Neuron (in vitro differentiated cells): ENCODE measurements at regions not wholly inside any gene's neighbourhood (a gene's known extent, or its start where the extent isn't known, plus 50 kb on each side); places are given as distances from the start of the nearest gene placed in this dataset.
A peak's percentile ranks its signal among the peaks of the same experiment; 100 is the strongest.
"Not testable (repeated sequence)": the region's sequence is repeated elsewhere in the genome, so short reads cannot be mapped to it uniquely, and the experiment has no call there.

Experiments used
- H2AFZ ChIP-seq: one replicate; pipeline ENCODE4 v1.6.1; 2013; ENCODE audit warnings: low read depth, mild to moderate bottlenecking, inconsistent platforms, low read length, moderate library complexity
- H3K27me3 ChIP-seq: one replicate; pipeline ENCODE4 v1.6.1; 2013; ENCODE audit warnings: low read length; ENCODE audit not compliant: insufficient read depth
- H3K36me3 ChIP-seq: one replicate; pipeline ENCODE4 v1.6.1; 2013; ENCODE audit warnings: low read length; ENCODE audit not compliant: insufficient read depth
- H3K4me1 ChIP-seq: one replicate; pipeline ENCODE4 v1.6.1; 2013; ENCODE audit warnings: low read length; ENCODE audit not compliant: insufficient read depth
- H3K4me3 ChIP-seq: 2 replicates; pipeline ENCODE4 v1.5.1; 2013; ENCODE audit warnings: mild to moderate bottlenecking, low read length, moderate library complexity
- H3K9me3 ChIP-seq: one replicate; pipeline ENCODE4 v1.6.1; 2013; ENCODE audit warnings: low read length

DNA sequence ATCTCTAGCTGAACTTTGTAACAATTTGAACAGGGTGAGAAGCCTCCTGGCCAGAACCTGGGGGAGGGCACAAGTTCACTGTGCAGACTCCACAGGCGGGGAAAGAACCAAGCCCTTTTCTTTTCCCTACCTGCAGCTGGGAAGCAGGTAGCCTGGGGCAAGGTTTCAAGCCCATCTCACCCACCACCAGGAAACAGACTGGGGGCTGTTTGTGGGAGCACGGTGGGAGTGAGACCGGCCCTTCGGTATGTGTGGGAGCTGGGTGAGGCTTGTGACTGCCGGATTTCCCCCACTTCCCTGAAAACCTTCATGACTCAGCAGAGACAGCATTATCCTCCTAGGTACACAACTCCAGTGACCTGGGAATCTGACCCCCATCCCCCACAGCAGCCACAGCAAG, 211.7 kb downstream of the ZNF674 start:
- Histone ChIP-seq H3K9me3 (no peaks in the 10 kb centered on the region), H3K4me3 (no peak overlapping the region), H3K36me3 (no peaks in the 10 kb centered on the region), H2AFZ (no peak overlapping the region), H3K27me3 (no peaks in the 10 kb centered on the region), H3K4me1 (peaks cover 9% of the 10 kb centered on the region)

DNA sequence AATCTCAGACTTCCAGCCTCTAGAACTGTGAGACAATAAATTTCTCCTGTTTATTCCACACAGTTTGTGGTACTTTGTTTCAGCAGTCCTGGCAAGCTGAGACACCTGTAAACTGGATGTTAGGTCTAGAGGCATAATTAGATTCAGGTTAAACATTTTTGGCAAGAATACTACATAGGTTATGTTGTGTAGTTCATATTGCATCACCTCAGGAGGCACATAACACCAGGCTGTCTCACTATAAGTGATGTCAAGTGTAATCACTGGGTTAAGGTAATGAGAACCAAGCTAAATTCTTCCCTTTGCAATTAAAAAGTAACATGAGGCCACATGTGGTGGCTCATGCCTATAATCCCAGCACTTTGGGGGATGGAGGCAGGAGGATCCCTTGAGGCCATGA, 214.2 kb downstream of the ZNF674 start:
- Histone ChIP-seq H3K9me3 (no peaks in the 10 kb centered on the region), H2AFZ (no peak overlapping the region), H3K4me1 (peaks cover 27% of the 10 kb centered on the region), H3K27me3 (no peaks in the 10 kb centered on the region), H3K4me3 (no peak overlapping the region), H3K36me3 (no peaks in the 10 kb centered on the region)

DNA sequence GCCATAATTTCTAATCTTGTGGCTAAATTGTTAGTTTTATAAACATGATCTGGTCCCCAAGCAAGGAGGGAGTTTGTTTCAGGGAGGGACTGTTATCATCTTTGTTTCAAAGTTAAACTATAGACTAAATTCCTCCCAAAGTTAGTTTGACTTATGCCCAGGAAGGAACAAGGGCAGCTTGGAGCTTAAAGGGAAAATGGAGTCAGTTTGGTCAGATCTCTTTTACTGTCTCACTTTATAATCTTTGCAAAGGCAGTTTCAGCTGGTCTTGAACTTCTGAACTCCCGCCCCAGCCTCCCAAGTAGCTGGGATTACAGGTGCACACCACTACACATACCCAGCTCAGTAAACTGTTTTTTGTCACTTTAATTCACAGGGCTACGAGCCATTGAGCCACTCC, 214.7 kb downstream of the ZNF674 start:
- no peaks in the 10 kb centered on the region for H3K36me3 ChIP-seq
- H3K4me3 ChIP-seq: no peak overlapping the region
- H3K27me3 ChIP-seq: no peaks in the 10 kb centered on the region
- no peaks in the 10 kb centered on the region for H3K9me3 ChIP-seq
- H2AFZ ChIP-seq: no peak overlapping the region
- H3K4me1 ChIP-seq: peaks cover 32% of the 10 kb centered on the region

DNA sequence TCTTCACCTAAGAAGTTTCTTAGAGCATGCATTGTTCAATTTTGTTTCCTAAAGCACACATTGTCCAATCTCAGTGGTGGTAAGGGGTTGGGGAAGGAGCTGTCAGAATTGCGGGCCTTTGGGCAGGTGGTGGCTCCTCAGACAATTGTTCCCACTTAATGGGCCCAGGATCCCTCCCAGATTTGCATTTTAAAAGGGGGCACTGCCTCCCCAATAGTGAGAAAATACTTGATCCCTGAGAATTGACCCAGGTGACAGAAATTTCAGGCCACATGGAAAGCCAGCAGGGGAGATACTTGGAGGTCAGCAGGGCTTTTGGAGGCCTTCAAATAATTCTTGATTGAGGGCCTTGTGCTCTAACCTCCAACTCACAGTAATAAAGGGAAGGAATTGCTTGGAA, 217.1 kb downstream of the ZNF674 start:
- no peak overlapping the region for H2AFZ ChIP-seq
- H3K27me3 ChIP-seq: no peaks in the 10 kb centered on the region
- no peak overlapping the region for H3K4me3 ChIP-seq
- H3K9me3 ChIP-seq: no peaks in the 10 kb centered on the region
- peaks cover 42% of the 10 kb centered on the region for H3K4me1 ChIP-seq
- no peaks in the 10 kb centered on the region for H3K36me3 ChIP-seq

DNA sequence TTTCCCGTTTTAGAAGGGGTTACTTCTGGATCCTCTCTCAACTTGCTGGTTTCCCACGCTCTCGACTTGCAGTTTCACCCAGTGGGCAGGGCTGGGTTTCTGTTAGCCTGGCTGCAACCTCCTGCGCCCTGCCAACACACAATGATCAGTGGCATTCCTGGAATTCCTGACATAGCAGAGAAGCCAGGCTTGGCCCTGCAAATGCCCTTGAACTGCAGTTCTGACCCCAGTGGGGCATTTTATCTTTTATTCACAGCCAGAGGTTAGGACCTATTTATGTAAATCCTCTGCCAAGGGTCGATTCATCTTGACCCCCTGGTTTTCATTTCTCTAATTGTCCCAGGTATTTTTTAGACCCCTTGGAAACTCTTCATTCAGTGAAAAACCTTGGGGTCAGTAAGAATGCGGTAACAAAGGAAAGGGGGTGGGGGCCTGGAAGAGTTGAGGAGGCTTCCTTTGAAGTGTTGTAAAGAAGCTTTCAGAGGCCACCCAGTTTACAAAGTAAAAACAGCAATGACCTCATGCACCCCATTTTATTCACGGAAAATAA, 217.6 kb downstream of the ZNF674 start:
- peak overlapping the region; percentile 30 for H3K4me3 ChIP-seq
- peaks cover 42% of the 10 kb centered on the region for H3K4me1 ChIP-seq
- no peaks in the 10 kb centered on the region for H3K27me3 ChIP-seq
- no peaks in the 10 kb centered on the region for H3K9me3 ChIP-seq
- H2AFZ ChIP-seq: no peak overlapping the region
- H3K36me3 ChIP-seq: no peaks in the 10 kb centered on the region

DNA sequence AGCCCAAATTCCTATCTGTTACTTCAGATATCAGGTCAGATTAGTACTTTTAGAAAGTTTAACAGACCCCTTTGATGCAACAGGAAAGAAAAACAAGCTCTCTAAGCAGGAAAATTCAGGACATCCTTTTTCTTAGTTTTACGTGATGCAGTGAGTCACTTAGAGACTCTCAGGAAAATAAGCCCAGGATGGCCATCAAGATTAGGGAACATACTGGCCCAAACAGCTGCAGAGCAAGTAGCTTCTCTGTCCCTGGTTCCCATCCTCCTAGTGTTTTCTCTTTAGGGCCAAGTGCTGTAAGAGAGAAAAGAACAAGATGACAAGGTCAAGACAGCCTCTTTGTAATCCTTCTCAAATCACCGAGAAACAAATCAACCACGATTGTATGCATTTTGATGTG, 219.1 kb downstream of the ZNF674 start:
- Histone ChIP-seq H3K27me3 (no peaks in the 10 kb centered on the region), H3K36me3 (no peaks in the 10 kb centered on the region), H3K4me3 (no peak overlapping the region), H3K9me3 (no peaks in the 10 kb centered on the region), H3K4me1 (peaks cover 42% of the 10 kb centered on the region), H2AFZ (no peak overlapping the region)

DNA sequence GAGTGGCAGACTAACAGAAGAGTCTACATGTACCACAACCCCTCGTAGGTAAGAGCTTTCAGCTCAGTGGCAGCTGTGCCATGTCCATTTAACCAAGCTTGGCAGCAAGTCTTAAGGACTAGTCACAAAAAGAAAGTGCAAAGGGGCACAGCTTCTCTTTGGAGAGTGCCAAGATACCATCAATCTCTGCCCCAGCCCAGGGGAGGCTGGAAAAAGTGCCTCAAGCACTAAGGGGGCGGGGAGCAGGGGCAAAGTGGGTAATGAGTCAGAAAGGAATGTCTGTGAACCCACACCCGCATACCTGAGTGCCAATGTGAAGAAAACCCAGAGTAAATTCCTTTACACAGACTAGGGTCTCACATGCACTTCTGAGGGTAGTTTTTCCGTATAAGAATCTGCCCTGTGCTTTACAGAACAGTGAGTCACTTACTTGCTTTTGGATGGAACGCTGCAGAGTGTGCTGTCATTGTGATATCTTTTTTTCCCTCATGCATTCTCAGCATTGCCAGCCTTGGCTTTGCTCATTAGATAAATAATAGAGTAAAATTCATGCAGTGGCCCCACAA, 219.8 kb downstream of the ZNF674 start:
- H3K27me3 ChIP-seq: no peaks in the 10 kb centered on the region
- no peaks in the 10 kb centered on the region for H3K9me3 ChIP-seq
- peaks cover 42% of the 10 kb centered on the region for H3K4me1 ChIP-seq
- no peak overlapping the region for H3K4me3 ChIP-seq
- no peaks in the 10 kb centered on the region for H3K36me3 ChIP-seq
- H2AFZ ChIP-seq: no peak overlapping the region

DNA sequence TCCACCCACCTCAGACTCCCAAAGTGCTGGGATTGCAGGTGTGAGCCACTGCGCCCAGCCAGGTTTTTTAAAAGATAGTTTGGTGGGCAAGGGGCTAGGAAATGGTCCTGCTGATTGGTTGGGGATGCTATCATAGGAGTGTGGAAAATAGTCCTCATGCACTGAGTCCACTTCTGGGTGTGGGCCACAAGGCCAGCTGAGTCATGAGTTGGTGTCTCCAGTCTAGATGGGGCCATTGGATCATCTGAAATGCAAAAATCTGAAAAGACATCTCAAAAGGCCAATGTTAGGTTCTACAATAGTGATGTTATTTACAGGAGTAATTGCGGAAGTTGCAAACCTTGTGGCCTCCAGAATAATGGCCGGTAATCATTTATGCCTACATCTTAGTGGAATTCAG, 221.1 kb downstream of the ZNF674 start:
- Histone ChIP-seq H3K4me1 (peaks cover 38% of the 10 kb centered on the region), H3K36me3 (no peaks in the 10 kb centered on the region), H3K4me3 (no peak overlapping the region), H2AFZ (no peak overlapping the region), H3K27me3 (no peaks in the 10 kb centered on the region), H3K9me3 (no peaks in the 10 kb centered on the region)

DNA sequence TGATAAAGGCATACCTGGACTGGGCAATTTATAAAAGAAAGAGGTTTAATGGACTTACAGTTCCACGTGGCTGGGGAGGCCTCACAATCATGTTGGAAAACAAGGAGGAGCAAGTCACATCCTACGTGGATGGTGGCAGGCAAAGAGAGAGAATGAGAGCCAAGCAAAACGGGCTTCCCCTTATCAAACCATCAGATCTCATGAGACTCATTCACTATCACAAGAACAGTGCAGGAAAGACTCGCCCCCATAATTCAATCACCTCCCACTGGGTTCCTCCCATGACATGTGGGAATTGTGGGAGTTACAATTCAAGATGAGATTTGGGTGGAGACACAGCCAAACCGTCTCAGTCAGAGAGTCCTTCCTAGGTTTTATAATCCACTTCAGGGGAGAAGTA, 222.3 kb downstream of the ZNF674 start:
- H3K9me3 ChIP-seq, H3K36me3 ChIP-seq, H3K4me3 ChIP-seq, H3K27me3 ChIP-seq, H2AFZ ChIP-seq: not testable (repeated sequence)
- peaks cover 27% of the 10 kb centered on the region for H3K4me1 ChIP-seq

DNA sequence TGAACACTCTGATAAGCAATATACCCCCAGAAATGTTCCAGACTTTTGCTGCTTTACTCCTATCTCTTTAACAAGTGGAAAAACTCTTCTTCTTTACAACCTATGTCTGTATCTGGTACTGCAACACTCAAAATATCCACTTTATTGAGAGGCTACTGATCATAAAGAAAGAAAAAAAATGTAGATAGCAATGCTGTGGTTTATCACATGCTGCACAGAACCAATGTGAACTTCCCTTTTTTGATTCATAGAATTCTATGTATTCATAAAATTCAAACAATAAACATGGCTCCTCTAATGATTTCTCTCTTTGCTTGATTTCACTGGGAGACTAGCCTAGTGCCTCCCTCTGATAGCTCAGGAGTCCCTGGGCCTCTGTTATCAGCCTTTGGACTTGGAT, 223.5 kb downstream of the ZNF674 start:
- Histone ChIP-seq H3K4me3 (no peak overlapping the region), H3K9me3 (no peaks in the 10 kb centered on the region), H3K36me3 (no peaks in the 10 kb centered on the region), H3K27me3 (no peaks in the 10 kb centered on the region), H2AFZ (no peak overlapping the region), H3K4me1 (peaks cover 23% of the 10 kb centered on the region)

DNA sequence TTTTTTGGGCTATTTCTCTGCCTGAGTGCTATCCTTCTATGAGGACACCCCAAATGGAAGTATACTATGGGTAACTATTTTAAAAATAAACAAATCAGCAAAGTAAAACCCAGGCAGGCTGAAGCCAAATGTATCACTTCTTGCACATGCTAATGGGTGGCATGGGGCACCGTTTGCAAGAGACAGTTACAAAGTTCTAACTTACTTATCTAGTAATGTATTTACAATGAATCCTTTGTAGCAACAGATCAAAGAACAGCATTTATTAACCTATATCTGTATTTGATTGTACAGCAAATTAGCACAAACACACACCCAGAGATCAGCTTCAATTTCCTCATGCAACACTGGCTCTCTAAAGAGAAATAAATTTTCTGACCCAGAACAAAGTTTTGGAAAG, 225.5 kb downstream of the ZNF674 start:
- peaks cover 9% of the 10 kb centered on the region for H3K4me1 ChIP-seq
- no peak overlapping the region for H3K4me3 ChIP-seq
- H3K36me3 ChIP-seq: no peaks in the 10 kb centered on the region
- no peaks in the 10 kb centered on the region for H3K9me3 ChIP-seq
- H2AFZ ChIP-seq: no peak overlapping the region
- no peaks in the 10 kb centered on the region for H3K27me3 ChIP-seq

DNA sequence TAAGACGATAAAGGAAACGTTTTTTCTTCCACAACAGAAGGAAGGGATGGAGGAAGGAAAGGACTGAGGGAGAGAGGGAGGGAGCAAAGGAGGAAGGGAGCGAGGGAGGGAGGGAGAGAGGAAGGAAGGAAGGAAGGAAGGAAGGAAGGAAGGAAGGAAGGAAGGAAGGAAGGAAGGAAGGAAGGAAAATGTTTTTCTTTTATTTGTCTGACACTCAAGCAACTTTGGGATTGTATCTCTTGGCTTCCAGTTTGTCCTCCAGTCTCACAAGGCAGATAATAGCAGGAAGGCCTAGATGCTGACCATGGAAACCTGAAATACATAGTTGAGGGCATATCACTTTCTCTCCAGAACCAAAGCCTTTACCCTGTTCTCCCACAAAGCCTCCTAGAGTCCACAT, 226.7 kb downstream of the ZNF674 start:
- Histone ChIP-seq H3K36me3 (no peaks in the 10 kb centered on the region), H3K27me3 (no peaks in the 10 kb centered on the region), H3K9me3 (no peaks in the 10 kb centered on the region), H3K4me3 (no peak overlapping the region), H2AFZ (no peak overlapping the region), H3K4me1 (peaks cover 6% of the 10 kb centered on the region)

DNA sequence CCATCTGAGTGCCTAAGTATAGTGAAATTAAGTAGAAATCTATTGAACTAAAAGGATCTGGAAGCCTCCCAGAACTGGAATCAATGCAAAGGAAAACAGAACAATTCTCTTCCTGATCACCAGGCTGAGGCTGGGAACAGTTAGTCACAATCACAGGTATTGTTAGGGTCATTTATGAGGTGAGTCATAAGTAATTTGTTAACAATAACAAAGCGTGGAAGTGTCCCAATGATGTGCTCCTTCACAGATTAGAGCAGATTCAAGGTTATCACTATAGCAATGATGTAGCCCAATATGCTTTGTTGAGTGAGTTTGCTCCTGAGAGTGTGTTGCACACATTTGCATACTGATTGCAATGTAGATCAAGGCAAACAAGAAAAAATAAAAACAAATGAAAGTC, 228.1 kb downstream of the ZNF674 start:
- Histone ChIP-seq H2AFZ (no peak overlapping the region), H3K27me3 (no peaks in the 10 kb centered on the region), H3K36me3 (no peaks in the 10 kb centered on the region), H3K4me3 (no peak overlapping the region), H3K4me1 (peaks cover 6% of the 10 kb centered on the region), H3K9me3 (no peaks in the 10 kb centered on the region)

DNA sequence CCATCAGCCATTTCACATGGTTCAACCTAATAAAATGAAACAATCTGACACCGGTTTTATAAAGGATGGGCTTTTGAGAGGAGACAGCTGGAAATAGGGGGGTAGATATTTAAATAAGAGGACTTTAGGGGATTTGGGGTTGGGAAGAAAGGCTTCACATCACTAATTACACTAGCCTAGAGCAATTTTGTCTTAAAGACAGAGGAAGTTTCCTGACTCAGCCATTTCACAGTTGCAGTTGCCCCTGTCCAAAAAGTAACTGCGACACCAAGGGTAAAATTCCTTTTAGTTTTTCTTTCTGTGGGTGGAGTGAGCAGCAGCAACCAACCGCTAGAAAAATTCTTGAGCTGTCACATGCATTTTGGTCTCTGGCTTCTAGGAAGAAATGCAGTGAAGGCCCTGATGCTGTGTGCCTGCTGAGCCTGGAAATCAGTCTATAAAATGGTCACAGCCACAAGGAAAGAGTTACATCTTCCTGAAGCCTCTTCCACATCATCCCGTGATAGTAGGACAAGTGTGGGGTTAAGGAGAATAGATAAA, 233.6 kb downstream of the ZNF674 start:
- no peaks in the 10 kb centered on the region for H3K9me3 ChIP-seq
- no peak overlapping the region for H3K4me3 ChIP-seq
- H2AFZ ChIP-seq: no peak overlapping the region
- H3K4me1 ChIP-seq: peaks cover 4% of the 10 kb centered on the region
- no peaks in the 10 kb centered on the region for H3K27me3 ChIP-seq
- H3K36me3 ChIP-seq: no peaks in the 10 kb centered on the region
